H1 (cell line): ENCODE measurements at regions not wholly inside any gene's neighbourhood (a gene's known extent, or its start where the extent isn't known, plus 50 kb on each side); places are given as distances from the start of the nearest gene placed in this dataset.

Experiments
- CTCF ChIA-PET: fragments of 300-600 bp; sonication (Branson Sonifier 250); formaldehyde crosslinking; loops from one replicate; lab custom pipeline; 2021; ENCODE audit not compliant: partially characterized antibody; lab: Charles Lee
- POLR2A ChIA-PET: fragments of 300-600 bp; sonication (Branson Sonifier 250); formaldehyde crosslinking; loops from one replicate; lab custom pipeline; 2021; ENCODE audit warnings: inconsistent platforms; ENCODE audit not compliant: partially characterized antibody; lab: Charles Lee
- DNase-seq, 2 experiments: peaks; one replicate each; pipeline versions ENCODE4 v3.0.0 to v3.0.0-alpha.2; 2010 to 2022; ENCODE audit warnings: low spot score in 2 of 2, low read depth in 1 of 2, mixed read lengths in 1 of 2
- FAIRE-seq: peaks from 2 replicates; lab custom pipeline; 2011; peaks lifted over from hg19 to GRCh38; lab: Jason Lieb, UNC
- H2AFZ ChIP-seq: 2 replicates; pipeline ENCODE4 v1.8.1; 2012; ENCODE audit warnings: low read length, inconsistent platforms
- H2AK5ac ChIP-seq: 2 replicates; pipeline ENCODE4 v1.6.1; 2013; ENCODE audit warnings: low read depth, low read length
- H2BK120ac ChIP-seq: replicated peaks from 2 replicates; pipeline ENCODE3; 2013; ENCODE audit warnings: low read depth, low read length, inconsistent platforms
- H2BK12ac ChIP-seq: 2 replicates; pipeline ENCODE4 v1.6.1; 2013; ENCODE audit warnings: low read depth, low read length
- H2BK15ac ChIP-seq: 2 replicates; pipeline ENCODE4 v1.6.1; 2013; ENCODE audit warnings: low read length
- H2BK20ac ChIP-seq: 2 replicates; pipeline ENCODE4 v1.6.1; 2013; ENCODE audit warnings: low read length
- H2BK5ac ChIP-seq: 2 replicates; pipeline ENCODE4 v1.6.1; 2013; ENCODE audit warnings: low read depth, low read length
- H3K14ac ChIP-seq: 2 replicates; pipeline ENCODE4 v1.6.1; 2013; ENCODE audit warnings: inconsistent platforms; ENCODE audit not compliant: insufficient read length
- H3K18ac ChIP-seq: 2 replicates; pipeline ENCODE4 v1.6.1; 2013; ENCODE audit warnings: low read length; ENCODE audit errors: extremely low read depth
- H3K23ac ChIP-seq: 2 replicates; pipeline ENCODE4 v1.6.1; 2013; ENCODE audit warnings: inconsistent platforms; ENCODE audit not compliant: insufficient read length
- H3K23me2 ChIP-seq: 2 replicates; pipeline ENCODE4 v1.6.1; 2013; ENCODE audit warnings: low read depth, low read length
- H3K27ac ChIP-seq: 2 replicates; pipeline ENCODE4 v1.6.1; 2011; ENCODE audit warnings: low read depth, low read length, inconsistent platforms
- H3K27me3 ChIP-seq, 4 experiments: replicated peaks in 1 of 4; 1 replicate in 1 of 4; 2 replicates in 3 of 4; pipeline versions ENCODE4 v1.6.1 to v1.8.1; 2011 to 2013; ENCODE audit warnings: low read length in 3 of 4, mild to moderate bottlenecking in 3 of 4, inconsistent platforms in 2 of 4, mixed read lengths in 2 of 4, moderate library complexity in 1 of 4; ENCODE audit not compliant: control insufficient read depth in 3 of 4, insufficient read depth in 3 of 4; ENCODE audit errors: extremely low read depth in 1 of 4
- H3K36me3 ChIP-seq, 4 experiments: 2 replicates each; pipeline versions ENCODE4 v1.6.1 to v1.8.1; 2011 to 2013; ENCODE audit warnings: mild to moderate bottlenecking in 4 of 4, low read length in 3 of 4, moderate library complexity in 2 of 4, control low read depth in 1 of 4, inconsistent platforms in 1 of 4; ENCODE audit not compliant: insufficient read depth in 4 of 4, control insufficient read depth in 2 of 4
- H3K4ac ChIP-seq: replicated peaks from 2 replicates; pipeline ENCODE3; 2013; ENCODE audit warnings: low read length, low read depth, mixed read lengths, inconsistent platforms; ENCODE audit not compliant: insufficient read length
- H3K4me1 ChIP-seq, 4 experiments: replicated peaks in 1 of 4; 1 replicate in 1 of 4; 2 replicates in 3 of 4; pipeline versions ENCODE4 v1.6.1 to v1.8.1; 2011 to 2013; ENCODE audit warnings: low read length in 3 of 4, inconsistent platforms in 2 of 4, mixed read lengths in 1 of 4; ENCODE audit not compliant: insufficient read depth in 4 of 4, control insufficient read depth in 3 of 4
- H3K4me2 ChIP-seq, 2 experiments: 2 replicates each; pipeline versions ENCODE4 v1.6.1 to v1.8.1; 2011 to 2013; ENCODE audit warnings: low read depth in 2 of 2, low read length in 2 of 2, control low read depth in 1 of 2, inconsistent platforms in 1 of 2, mild to moderate bottlenecking in 1 of 2; ENCODE audit not compliant: insufficient read depth in 1 of 2
- H3K4me3 ChIP-seq, 4 experiments: fragments of 200-600, 300-600 bp in 1 of 4; sonication (generic), shearing (Covaris generic), sonication (Bioruptor Twin) in 1 of 4; 2 replicates each; pipeline versions ENCODE4 v1.5.1 to v1.8.1; 2011 to 2016; ENCODE audit warnings: low read length in 4 of 4, low read depth in 3 of 4, control low read depth in 2 of 4, inconsistent platforms in 2 of 4, mild to moderate bottlenecking in 2 of 4, mixed read lengths in 1 of 4, moderate library complexity in 1 of 4; ENCODE audit not compliant: insufficient read depth in 2 of 4; ENCODE audit errors: extremely low read depth in 1 of 4
- H3K56ac ChIP-seq: replicated peaks from 2 replicates; pipeline ENCODE3; 2013; ENCODE audit warnings: low read depth, mild to moderate bottlenecking, mixed read lengths, low read length, inconsistent platforms; ENCODE audit not compliant: insufficient read length
- H3K79me1 ChIP-seq: 2 replicates; pipeline ENCODE4 v1.6.1; 2013; ENCODE audit warnings: low read depth, low read length, control low read depth
- H3K79me2 ChIP-seq, 2 experiments: 2 replicates each; pipeline versions ENCODE4 v1.6.1 to v1.8.1; 2012 to 2013; ENCODE audit warnings: low read length in 2 of 2, mild to moderate bottlenecking in 2 of 2, inconsistent platforms in 1 of 2; ENCODE audit not compliant: insufficient read depth in 2 of 2, control insufficient read depth in 1 of 2
- H3K9ac ChIP-seq, 4 experiments: replicated peaks in 1 of 4; 1 replicate in 1 of 4; 2 replicates in 3 of 4; pipeline versions ENCODE4 v1.6.1 to v1.8.1; 2011 to 2013; ENCODE audit warnings: low read depth in 3 of 4, low read length in 3 of 4, control low read depth in 2 of 4, mild to moderate bottlenecking in 2 of 4, moderate library complexity in 2 of 4, inconsistent platforms in 1 of 4; ENCODE audit errors: extremely low read depth in 1 of 4
- H3K9me3 ChIP-seq, 2 experiments: 2 replicates each; pipeline versions ENCODE4 v1.6.1 to v1.8.1; 2012 to 2013; ENCODE audit warnings: mild to moderate bottlenecking in 2 of 2, moderate library complexity in 2 of 2, control low read depth in 1 of 2, inconsistent platforms in 1 of 2, low read depth in 1 of 2, low read length in 1 of 2, mixed read lengths in 1 of 2; ENCODE audit not compliant: insufficient read depth in 2 of 2
- H4K20me1 ChIP-seq, 2 experiments: replicated peaks in 1 of 2; 2 replicates each; pipeline versions ENCODE3 to v1.8.1; 2011 to 2013; ENCODE audit warnings: inconsistent platforms in 2 of 2, low read length in 2 of 2, mild to moderate bottlenecking in 1 of 2; ENCODE audit not compliant: insufficient read depth in 2 of 2, control insufficient read depth in 1 of 2
- H4K5ac ChIP-seq: 2 replicates; pipeline ENCODE4 v1.6.1; 2013; ENCODE audit warnings: low read length, low read depth, mixed read lengths, inconsistent platforms; ENCODE audit not compliant: insufficient read length
- H4K8ac ChIP-seq: 2 replicates; pipeline ENCODE4 v1.8.0; 2013; ENCODE audit warnings: mild to moderate bottlenecking, moderate library complexity, low read length, inconsistent platforms; ENCODE audit not compliant: insufficient read depth; ENCODE audit errors: extremely low read depth
- H4K91ac ChIP-seq: replicated peaks from 2 replicates; pipeline ENCODE3; 2013; ENCODE audit warnings: low read length, mixed read lengths, inconsistent platforms; ENCODE audit not compliant: insufficient read length
- RAD21 ChIP-seq, 2 experiments: IDR thresholded peaks in 1 of 2; conservative IDR thresholded peaks in 1 of 2; 2 replicates each; pipeline ENCODE4 v1.6.1; 2011; ENCODE audit warnings: low read depth in 2 of 2, low read length in 2 of 2, improper control_type of control experiment in 1 of 2, inconsistent platforms in 1 of 2, mild to moderate bottlenecking in 1 of 2, moderate library complexity in 1 of 2
- SIX5 ChIP-seq: IDR thresholded peaks from 2 replicates; pipeline ENCODE4 v1.6.1; 2011; ENCODE audit warnings: mild to moderate bottlenecking, low read depth, low read length
- TAF7 ChIP-seq: optimal IDR thresholded peaks from 2 replicates; pipeline ENCODE3; 2011; ENCODE audit warnings: low read depth, mild to moderate bottlenecking, inconsistent platforms, low read length, moderate library complexity, borderline replicate concordance

GRCh38 chr4:27467351-27467750 lies 606.7 kb downstream of the STIM2 start:
- Histone ChIP-seq H3K79me1 (no peaks in the 10 kb centered on the region), H3K14ac (no peak overlapping the region), H3K23me2 (no peaks in the 10 kb centered on the region; the same call in 1 of the 2 replicates), H3K9me3 (no peaks in the 10 kb centered on the region), H3K36me3 (no peaks in the 10 kb centered on the region), H2BK120ac (no peak overlapping the region), H3K4me2 (no peak overlapping the region), H3K4me3 (no peak overlapping the region), H3K23ac (no peak overlapping the region), H2BK20ac (no peak overlapping the region), H2AFZ (no peak overlapping the region), H4K8ac (no peak overlapping the region), H3K4ac (no peak overlapping the region), H3K27me3 (no peaks in the 10 kb centered on the region; a peak in 1 of 7 replicates), H2BK15ac (no peak overlapping the region), H2BK12ac (no peak overlapping the region), H4K20me1 (no peaks in the 10 kb centered on the region), H4K91ac (no peak overlapping the region), H3K9ac (no peak overlapping the region), H3K79me2 (no peaks in the 10 kb centered on the region), H2AK5ac (no peak overlapping the region), H3K56ac (no peak overlapping the region), H3K18ac (no peak overlapping the region), H3K4me1 (no peaks in the 10 kb centered on the region; a peak in 1 of 7 replicates), H4K5ac (no peak overlapping the region), H3K27ac (no peak overlapping the region), H2BK5ac (no peak overlapping the region)
- TF ChIP-seq SIX5 (no peak), RAD21 (IDR thresholded peaks at IDR 0.05 in 1 of 2, conservative IDR thresholded peaks at IDR 0.05 in 1 of 2; ENCODE audit: low read depth in 2 of 2, low read length in 2 of 2) (no peak), TAF7 (no peak)
- DNase-seq (no peak), FAIRE-seq (no peak)
- POLR2A ChIA-PET = no interaction called here
- CTCF ChIA-PET = no interaction called here
